Nephron (organoid): ENCODE measurements at regions not wholly inside any gene's neighbourhood (a gene's known extent, or its start where the extent isn't known, plus 50 kb on each side); places are given as distances from the start of the nearest gene placed in this dataset.
"Not testable (repeated sequence)": the region's sequence is repeated elsewhere in the genome, so short reads cannot be mapped to it uniquely, and the experiment has no call there.

ENCODE experiments used
- H3K27ac Mint-ChIP-seq, 3 experiments: 2 replicates each; pipeline ENCODE4 v1.8.0; 2020; ENCODE audit warnings: mixed read lengths in 3 of 3, mild to moderate bottlenecking in 2 of 3, moderate library complexity in 1 of 3
- H3K27me3 Mint-ChIP-seq: 2 replicates; pipeline ENCODE4 v1.8.0; 2021; ENCODE audit warnings: low read depth, mild to moderate bottlenecking, moderate library complexity, mixed read lengths
- H3K36me3 Mint-ChIP-seq: 2 replicates; pipeline ENCODE4 v1.8.0; 2020; ENCODE audit warnings: low read depth, mixed read lengths
- H3K4me1 Mint-ChIP-seq: 2 replicates; pipeline ENCODE4 v1.8.0; 2020; ENCODE audit warnings: mixed read lengths
- H3K4me3 Mint-ChIP-seq, 3 experiments: 2 replicates each; pipeline ENCODE4 v1.8.0; 2020; ENCODE audit warnings: mild to moderate bottlenecking in 3 of 3, mixed read lengths in 3 of 3, moderate library complexity in 2 of 3
- H3K9me3 Mint-ChIP-seq: 2 replicates; pipeline ENCODE4 v1.8.0; 2020; ENCODE audit warnings: mixed read lengths
- TF ChIP-seq, protein P1 (sequence below), 3 experiments: fragments of 200-600 bp; sonication (generic); IDR thresholded peaks; one replicate each; pipeline ENCODE4 v1.5.0; 2021; ENCODE audit warnings: antibody characterized with exemption in 3 of 3; ENCODE audit not compliant: unreplicated experiment in 3 of 3

GRCh38 chr12:13523536-13524307, 327.2 kb downstream of the EMP1 start:
- peaks cover 17% of the 10 kb centered on the region for H3K9me3 Mint-ChIP-seq
- TF ChIP-seq, protein P1, sequence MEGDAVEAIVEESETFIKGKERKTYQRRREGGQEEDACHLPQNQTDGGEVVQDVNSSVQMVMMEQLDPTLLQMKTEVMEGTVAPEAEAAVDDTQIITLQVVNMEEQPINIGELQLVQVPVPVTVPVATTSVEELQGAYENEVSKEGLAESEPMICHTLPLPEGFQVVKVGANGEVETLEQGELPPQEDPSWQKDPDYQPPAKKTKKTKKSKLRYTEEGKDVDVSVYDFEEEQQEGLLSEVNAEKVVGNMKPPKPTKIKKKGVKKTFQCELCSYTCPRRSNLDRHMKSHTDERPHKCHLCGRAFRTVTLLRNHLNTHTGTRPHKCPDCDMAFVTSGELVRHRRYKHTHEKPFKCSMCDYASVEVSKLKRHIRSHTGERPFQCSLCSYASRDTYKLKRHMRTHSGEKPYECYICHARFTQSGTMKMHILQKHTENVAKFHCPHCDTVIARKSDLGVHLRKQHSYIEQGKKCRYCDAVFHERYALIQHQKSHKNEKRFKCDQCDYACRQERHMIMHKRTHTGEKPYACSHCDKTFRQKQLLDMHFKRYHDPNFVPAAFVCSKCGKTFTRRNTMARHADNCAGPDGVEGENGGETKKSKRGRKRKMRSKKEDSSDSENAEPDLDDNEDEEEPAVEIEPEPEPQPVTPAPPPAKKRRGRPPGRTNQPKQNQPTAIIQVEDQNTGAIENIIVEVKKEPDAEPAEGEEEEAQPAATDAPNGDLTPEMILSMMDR (IDR thresholded peaks at IDR 0.05; ENCODE audit: unreplicated experiment in 3 of 3), result no peak
- no peaks in the 10 kb centered on the region for H3K27me3 Mint-ChIP-seq
- H3K36me3 Mint-ChIP-seq, result no peaks in the 10 kb centered on the region
- H3K4me3 Mint-ChIP-seq, result no peak overlapping the region
- H3K27ac Mint-ChIP-seq, result no peak overlapping the region
- H3K4me1 Mint-ChIP-seq, result no peaks in the 10 kb centered on the region

- H3K27ac Mint-ChIP-seq, result not testable (repeated sequence)
- peaks cover 40% of the 10 kb centered on the region for H3K9me3 Mint-ChIP-seq
These were observed 321.5 kb downstream of the EMP1 start for GRCh38 chr12:13518034-13518433.

DNA sequence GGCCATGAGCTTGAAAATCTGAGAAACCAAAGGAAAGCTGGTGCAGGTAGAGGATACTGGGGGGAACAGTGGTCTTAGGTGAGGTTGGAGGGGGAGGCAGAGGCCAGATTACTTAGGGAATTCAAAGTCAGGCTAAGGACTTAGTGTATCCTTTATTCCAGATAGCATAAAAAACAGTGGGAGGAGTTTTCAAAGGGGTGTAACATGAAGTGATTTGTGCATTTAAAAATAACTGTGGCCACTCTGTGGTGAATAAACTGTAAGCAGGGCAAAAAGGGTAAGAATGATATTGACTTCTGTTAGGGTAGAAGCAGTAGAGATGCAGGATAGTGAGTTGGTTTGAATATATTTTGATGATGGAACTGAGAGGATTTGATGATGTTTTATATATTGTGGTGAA, 313.2 kb downstream of the EMP1 start:
- Mint-ChIP-seq H3K4me3 (no peak overlapping the region), H3K27ac (no peak overlapping the region), H3K4me1 (no peaks in the 10 kb centered on the region), H3K36me3 (no peaks in the 10 kb centered on the region), H3K9me3 (peaks cover 4% of the 10 kb centered on the region), H3K27me3 (no peaks in the 10 kb centered on the region)
- TF ChIP-seq, protein P1 (IDR thresholded peaks at IDR 0.05; ENCODE audit: unreplicated experiment in 3 of 3), result no peak

More at GRCh38 chr12:13518034-13518433, 321.5 kb downstream of the EMP1 start:
- H3K4me1 Mint-ChIP-seq, H3K4me3 Mint-ChIP-seq, H3K36me3 Mint-ChIP-seq, H3K27me3 Mint-ChIP-seq: not testable (repeated sequence)

DNA sequence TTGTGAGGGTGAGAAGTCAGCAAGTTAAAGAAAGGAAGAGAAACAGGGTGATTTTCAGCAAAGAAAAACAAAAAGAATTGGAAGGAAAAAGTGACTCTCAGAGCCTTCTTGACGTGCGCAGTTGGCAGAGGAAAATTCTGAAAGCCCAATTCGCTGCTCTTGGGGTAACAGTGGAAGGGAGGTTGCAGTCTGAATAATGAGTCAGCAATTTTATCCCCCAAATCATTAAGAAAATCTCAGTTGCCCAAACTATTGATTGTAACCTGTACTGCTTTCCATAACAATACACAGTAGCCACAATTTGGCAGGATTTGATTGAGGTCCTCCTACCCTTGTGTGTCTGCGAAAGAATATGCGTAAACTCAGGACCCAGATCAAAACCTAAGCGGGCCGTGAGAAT, 309.1 kb downstream of the EMP1 start:
- Mint-ChIP-seq H3K4me3 (no peak overlapping the region), H3K36me3 (no peaks in the 10 kb centered on the region), H3K9me3 (no peaks in the 10 kb centered on the region), H3K27ac (no peak overlapping the region), H3K27me3 (no peaks in the 10 kb centered on the region), H3K4me1 (peaks cover 6% of the 10 kb centered on the region)
- TF ChIP-seq, protein P1 (IDR thresholded peaks at IDR 0.05; ENCODE audit: unreplicated experiment in 3 of 3), result no peak

DNA sequence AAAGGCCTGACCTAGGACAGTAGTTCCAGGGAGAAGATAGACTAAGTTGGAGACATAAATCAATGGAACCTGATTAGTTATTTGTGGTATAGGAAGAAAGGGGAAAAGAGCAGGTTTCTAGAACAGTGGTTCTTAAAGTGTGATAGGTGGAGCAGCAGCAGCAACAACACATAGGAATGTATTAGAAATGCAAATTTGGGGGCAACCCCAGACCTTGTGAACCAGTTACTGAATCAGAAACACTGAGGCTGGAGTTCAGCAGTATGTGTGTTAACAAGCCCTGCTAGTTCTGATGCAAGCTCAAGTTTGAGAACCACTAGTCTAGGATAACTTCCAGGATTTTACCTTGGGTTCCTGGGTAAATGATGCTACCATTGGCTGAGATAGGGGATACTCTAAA, 308.7 kb downstream of the EMP1 start:
- Mint-ChIP-seq H3K27me3 (no peaks in the 10 kb centered on the region), H3K4me1 (peaks cover 6% of the 10 kb centered on the region), H3K36me3 (no peaks in the 10 kb centered on the region), H3K4me3 (no peak overlapping the region), H3K27ac (no peak overlapping the region), H3K9me3 (no peaks in the 10 kb centered on the region)
- TF ChIP-seq, protein P1 (IDR thresholded peaks at IDR 0.05; ENCODE audit: unreplicated experiment in 3 of 3), result no peak

GRCh38 chr12:13504736-13505135, 308.2 kb downstream of the EMP1 start:
- no peaks in the 10 kb centered on the region for H3K36me3 Mint-ChIP-seq
- H3K27ac Mint-ChIP-seq, result no peak overlapping the region
- H3K27me3 Mint-ChIP-seq, result no peaks in the 10 kb centered on the region

More at GRCh38 chr12:13504736-13505135, 308.2 kb downstream of the EMP1 start:
- TF ChIP-seq, protein P1 (IDR thresholded peaks at IDR 0.05; ENCODE audit: unreplicated experiment in 3 of 3), result no peak
- Mint-ChIP-seq H3K4me3 (no peak overlapping the region), H3K4me1 (peaks cover 6% of the 10 kb centered on the region), H3K9me3 (no peaks in the 10 kb centered on the region)
